ENCODE measurements at regions not wholly inside any gene's neighbourhood (a gene's known extent, or its start where the extent isn't known, plus 50 kb on each side); places are given as distances from the start of the nearest gene placed in this dataset.

DNA sequence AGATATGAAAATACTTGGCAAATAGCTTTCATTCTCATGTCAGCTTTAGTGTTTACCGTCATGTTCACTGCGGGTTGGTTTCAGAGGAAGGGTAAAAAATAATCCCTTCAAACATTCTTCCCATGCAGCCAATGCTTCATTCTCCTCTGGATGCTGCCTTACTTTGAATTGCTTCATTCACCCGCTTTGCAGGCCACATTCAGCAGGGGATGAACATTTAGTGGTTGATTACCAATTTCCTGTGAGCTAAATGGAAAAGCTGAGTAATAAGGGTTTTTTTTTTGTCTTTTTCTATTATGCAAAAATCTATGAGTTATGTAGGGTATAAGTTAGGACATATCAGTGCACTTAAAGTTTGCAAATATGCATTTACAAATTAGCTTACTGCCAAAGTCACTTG lies 96.3 kb upstream of the MEF2C start:
- intact Hi-C loops (cut with DNase I): no loop called here
- no peaks in the 10 kb centered on the region for H3K4me1 ChIP-seq
- H3K27me3 ChIP-seq: no peaks in the 10 kb centered on the region
- no peaks in the 10 kb centered on the region for H3K9me3 ChIP-seq
- no peaks in the 10 kb centered on the region for H3K36me3 ChIP-seq
- TF ChIP-seq CTCF (IDR thresholded peaks at IDR 0.05) (no peak), POLR2AphosphoS5 (IDR thresholded peaks at IDR 0.05; ENCODE audit: insufficient read depth in 1 of 2, low read depth in 1 of 2) (no peak), POLR2A (IDR thresholded peaks at IDR 0.05) (no peak)
- no peak overlapping the region for H3K27ac ChIP-seq
- no peak for DNase-seq (ENCODE audit: extremely low spot score in 2 of 2)
- no peak overlapping the region for H3K4me3 ChIP-seq

GRCh38 chr5:88976914-88977313 lies 93.9 kb upstream of the MEF2C start:
- Histone ChIP-seq H3K36me3 (no peaks in the 10 kb centered on the region), H3K27me3 (no peaks in the 10 kb centered on the region), H3K4me3 (no peak overlapping the region), H3K27ac (no peak overlapping the region), H3K9me3 (no peaks in the 10 kb centered on the region), H3K4me1 (no peaks in the 10 kb centered on the region)
- DNase-seq (ENCODE audit: extremely low spot score in 2 of 2): no peak
- intact Hi-C loops (cut with DNase I): no loop called here
- TF ChIP-seq CTCF (IDR thresholded peaks at IDR 0.05): no peak
- TF ChIP-seq POLR2A (IDR thresholded peaks at IDR 0.05): no peak
- no peak for TF ChIP-seq POLR2AphosphoS5 (IDR thresholded peaks at IDR 0.05; ENCODE audit: insufficient read depth in 1 of 2, low read depth in 1 of 2)

DNA sequence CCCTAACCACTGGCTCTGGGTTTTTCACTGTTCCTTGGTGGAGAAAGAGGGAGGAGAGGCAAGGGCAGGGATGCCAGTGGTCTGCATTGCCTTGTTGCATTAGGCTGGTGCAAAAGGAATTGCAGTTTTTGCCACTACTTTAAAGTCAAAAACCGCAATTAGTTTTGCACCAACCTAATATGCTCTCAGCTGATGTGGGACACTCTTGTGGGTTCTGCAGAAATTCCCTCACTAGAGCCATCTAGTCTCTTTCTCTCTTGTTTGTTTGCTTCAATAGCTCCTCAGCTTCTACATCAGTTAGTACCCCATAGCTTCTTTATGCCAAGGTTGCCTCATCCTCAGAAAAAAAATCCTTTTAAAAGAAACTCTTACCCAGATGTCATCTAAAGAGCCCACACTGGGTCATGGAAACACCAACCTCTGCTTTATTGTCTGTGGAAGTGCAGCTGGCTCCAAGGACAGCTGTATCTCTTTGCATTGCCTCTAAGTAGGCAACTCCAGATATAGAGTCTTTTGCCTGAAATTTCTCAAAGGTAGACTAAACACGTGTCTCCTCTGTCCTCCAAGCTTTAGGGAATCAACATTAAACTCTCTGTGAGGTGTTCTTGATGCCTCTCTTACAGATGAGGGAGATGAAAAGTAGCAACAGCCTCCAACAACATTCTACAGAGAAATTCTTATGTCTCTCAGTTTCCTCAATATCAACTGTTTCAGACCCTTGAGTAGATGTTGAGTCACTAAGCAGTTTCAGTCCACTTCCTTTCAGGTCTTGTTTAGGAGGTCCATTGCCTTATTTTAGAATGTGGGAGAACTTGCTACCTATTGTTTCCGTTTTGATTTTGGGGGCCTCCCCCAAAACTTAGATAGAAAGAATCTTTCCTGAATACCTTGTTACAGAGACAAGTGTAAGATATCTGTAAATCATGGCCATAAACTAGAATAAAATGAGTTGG lies 84.9 kb upstream of the MEF2C start:
- no peaks in the 10 kb centered on the region for H3K9me3 ChIP-seq
- H3K36me3 ChIP-seq: no peaks in the 10 kb centered on the region
- no peaks in the 10 kb centered on the region for H3K4me1 ChIP-seq
- DNase-seq (ENCODE audit: extremely low spot score in 2 of 2): no peak
- no peak overlapping the region for H3K27ac ChIP-seq
- TF ChIP-seq POLR2A (IDR thresholded peaks at IDR 0.05): no peak
- TF ChIP-seq CTCF (IDR thresholded peaks at IDR 0.05): no peak
- no peak for TF ChIP-seq POLR2AphosphoS5 (IDR thresholded peaks at IDR 0.05; ENCODE audit: insufficient read depth in 1 of 2, low read depth in 1 of 2)
- H3K27me3 ChIP-seq: no peaks in the 10 kb centered on the region
- intact Hi-C loops (cut with DNase I): no loop called here
- H3K4me3 ChIP-seq: no peak overlapping the region

- Histone ChIP-seq H3K27me3 (no peaks in the 10 kb centered on the region), H3K4me1 (no peaks in the 10 kb centered on the region), H3K4me3 (no peak overlapping the region), H3K27ac (no peak overlapping the region), H3K9me3 (no peaks in the 10 kb centered on the region), H3K36me3 (no peaks in the 10 kb centered on the region)
- TF ChIP-seq POLR2A (IDR thresholded peaks at IDR 0.05): no peak
- TF ChIP-seq POLR2AphosphoS5 (IDR thresholded peaks at IDR 0.05; ENCODE audit: insufficient read depth in 1 of 2, low read depth in 1 of 2): no peak
- TF ChIP-seq CTCF (IDR thresholded peaks at IDR 0.05): no peak
- no peak for DNase-seq (ENCODE audit: extremely low spot score in 2 of 2)
- intact Hi-C loops (cut with DNase I): no loop called here
Observed at GRCh38 chr5:88964831-88965230, 81.8 kb upstream of the MEF2C start.

DNA sequence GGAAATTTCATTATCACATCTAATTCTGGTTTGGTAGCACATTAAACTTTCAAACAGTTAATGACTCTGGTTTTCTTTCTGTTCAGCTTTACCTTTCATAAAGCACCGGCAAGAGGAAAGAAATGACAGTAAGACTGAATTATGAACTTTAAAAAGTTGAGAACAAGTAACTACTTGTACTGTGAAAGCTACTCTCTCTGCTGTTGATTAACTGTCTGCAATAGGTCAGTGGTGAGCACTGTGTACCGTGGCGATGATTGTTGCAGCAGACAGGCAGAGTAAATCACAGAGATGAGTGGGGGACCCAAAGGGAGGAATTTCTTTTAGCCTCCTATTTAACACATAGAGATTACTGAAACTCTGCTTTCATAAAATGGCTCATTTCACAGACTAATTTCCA lies 74.0 kb upstream of the MEF2C start:
- DNase-seq (ENCODE audit: extremely low spot score in 2 of 2): no peak
- Histone ChIP-seq H3K36me3 (no peaks in the 10 kb centered on the region), H3K4me1 (no peaks in the 10 kb centered on the region), H3K9me3 (no peaks in the 10 kb centered on the region), H3K27ac (no peak overlapping the region), H3K27me3 (no peaks in the 10 kb centered on the region), H3K4me3 (no peak overlapping the region)
- intact Hi-C loops (cut with DNase I): no loop called here
- no peak for TF ChIP-seq POLR2AphosphoS5 (IDR thresholded peaks at IDR 0.05; ENCODE audit: insufficient read depth in 1 of 2, low read depth in 1 of 2)
- no peak for TF ChIP-seq POLR2A (IDR thresholded peaks at IDR 0.05)
